Retinal pigment epithelial cell (primary cell): ENCODE measurements at regions not wholly inside any gene's neighbourhood (a gene's known extent, or its start where the extent isn't known, plus 50 kb on each side); places are given as distances from the start of the nearest gene placed in this dataset.

Source experiments
- DNase-seq: peaks from one replicate; pipeline ENCODE4 v3.0.0-alpha.2; 2010; ENCODE audit warnings: low read depth
- H3K4me3 ChIP-seq: 2 replicates; pipeline ENCODE4 v1.5.1; 2011; ENCODE audit warnings: mild to moderate bottlenecking, low read length, control low read depth, moderate library complexity
- CTCF ChIP-seq: conservative IDR thresholded peaks from 2 replicates; pipeline ENCODE4 v1.5.1; 2011; ENCODE audit warnings: low read depth, low read length, control low read depth, inconsistent platforms

DNA sequence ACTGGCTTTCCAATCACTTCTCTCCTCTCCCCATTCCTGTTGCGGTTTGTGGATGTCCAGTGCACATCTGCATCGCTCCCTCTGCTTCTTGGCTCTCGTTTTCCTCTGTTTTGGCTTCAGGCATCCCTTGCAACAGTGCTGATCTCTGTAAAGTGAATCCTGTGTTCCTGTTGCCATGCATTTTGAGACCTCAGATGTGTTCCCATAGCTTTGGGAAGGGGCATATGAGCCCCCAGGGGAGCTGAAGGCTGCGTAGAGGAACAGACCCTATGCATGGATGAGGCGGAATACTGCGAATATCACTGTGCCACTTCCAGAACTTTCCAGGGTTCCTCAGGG lies 168.4 kb upstream of the HAAO start:
- H3K4me3 ChIP-seq: no peak overlapping the region
- DNase-seq: no peak
- no peak for TF ChIP-seq CTCF

- TF ChIP-seq CTCF: no peak
- DNase-seq: no peak
- no peak overlapping the region for H3K4me3 ChIP-seq
Observed at GRCh38 chr2:42960002-42960841, 167.8 kb upstream of the HAAO start.

GRCh38 chr2:42959234-42960001 lies 167.0 kb upstream of the HAAO start:
- no peak for TF ChIP-seq CTCF
- H3K4me3 ChIP-seq: no peak overlapping the region
- no peak for DNase-seq

GRCh38 chr2:42958741-42959233 lies 166.4 kb upstream of the HAAO start:
- no peak for DNase-seq
- no peak overlapping the region for H3K4me3 ChIP-seq
- TF ChIP-seq CTCF: no peak

DNA sequence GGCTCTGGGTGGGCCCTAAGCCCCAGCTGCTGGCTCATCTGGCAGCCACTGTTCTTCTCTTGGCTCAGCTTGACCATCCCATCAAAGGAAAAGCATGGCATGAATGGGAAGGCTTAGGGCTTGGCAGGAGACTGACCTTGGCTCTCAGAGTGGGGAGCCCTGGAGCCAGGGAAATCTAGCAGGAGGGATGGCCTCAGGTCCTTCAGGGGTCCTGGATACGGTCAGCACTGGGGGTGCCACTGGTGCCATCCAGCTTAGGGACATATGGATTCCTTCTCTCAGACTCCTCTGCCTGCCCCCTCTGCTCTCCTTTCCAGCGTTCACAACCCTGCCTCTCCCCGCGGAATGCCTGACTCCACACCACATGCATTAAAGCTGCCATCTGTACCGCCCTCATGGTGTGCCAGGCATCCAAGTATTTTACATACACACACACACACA lies 165.5 kb upstream of the HAAO start:
- TF ChIP-seq CTCF: no peak
- no peak overlapping the region for H3K4me3 ChIP-seq
- DNase-seq: no peak

GRCh38 chr2:42957109-42957860 lies 164.9 kb upstream of the HAAO start:
- TF ChIP-seq CTCF: no peak
- H3K4me3 ChIP-seq: no peak overlapping the region
- DNase-seq: no peak
